ENCODE measurements at regions not wholly inside any gene's neighbourhood (a gene's known extent, or its start where the extent isn't known, plus 50 kb on each side); places are given as distances from the start of the nearest gene placed in this dataset.

GRCh38 chr4:158020734-158021346, 152.0 kb downstream of the GASK1B start:
- TF ChIP-seq RAD21 (IDR thresholded peaks at IDR 0.05; ENCODE audit: low read depth) (0 out of 2 replicates have a peak, but pooled peaks have one; percentile 6), TEAD4 (IDR thresholded peaks at IDR 0.05) (peak; percentile 77), USF1 (IDR thresholded peaks at IDR 0.05) (no peak), EP300 (IDR thresholded peaks at IDR 0.05; ENCODE audit: borderline replicate concordance) (peak; percentile 50; the same call in 1 of the 2 replicates), ZBTB7A (IDR thresholded peaks at IDR 0.05; ENCODE audit: low read depth) (no peak)

GRCh38 chr4:158020176-158020575, 152.6 kb downstream of the GASK1B start:
- TF ChIP-seq TEAD4 (IDR thresholded peaks at IDR 0.05) (peak; percentile 47; the same call in 1 of the 2 replicates), NFIC (IDR thresholded peaks at IDR 0.05) (peak; percentile 72), TCF12 (IDR thresholded peaks at IDR 0.05; ENCODE audit: low read depth) (peak; percentile 57; the same call in 1 of the 2 replicates), MAX (IDR thresholded peaks at IDR 0.05) (no peak)

- TF ChIP-seq EGR1 (IDR thresholded peaks at IDR 0.05) (no peak), REST (IDR thresholded peaks at IDR 0.05; ENCODE audit: low read depth) (no peak), USF1 (IDR thresholded peaks at IDR 0.05) (no peak), CREB1 (IDR thresholded peaks at IDR 0.05; ENCODE audit: low read depth) (no peak), FOXM1 (IDR thresholded peaks at IDR 0.05; ENCODE audit: borderline replicate concordance, low read depth) (no peak), CEBPB (IDR thresholded peaks at IDR 0.05) (no peak), YY1 (IDR thresholded peaks at IDR 0.05; ENCODE audit: low read depth) (no peak), NFIC (IDR thresholded peaks at IDR 0.05) (no peak), MAX (IDR thresholded peaks at IDR 0.05) (no peak), TAF1 (IDR thresholded peaks at IDR 0.05; ENCODE audit: low read depth) (no peak), RAD21 (IDR thresholded peaks at IDR 0.05; ENCODE audit: low read depth) (no peak), TEAD4 (IDR thresholded peaks at IDR 0.05) (no peak), EP300 (IDR thresholded peaks at IDR 0.05; ENCODE audit: borderline replicate concordance) (no peak), ZBTB7A (IDR thresholded peaks at IDR 0.05; ENCODE audit: low read depth) (no peak), TCF12 (IDR thresholded peaks at IDR 0.05; ENCODE audit: low read depth) (no peak)
Observed at GRCh38 chr4:158018831-158019230, 154.0 kb downstream of the GASK1B start.

GRCh38 chr4:158018221-158018830, 154.5 kb downstream of the GASK1B start:
- no peak for TF ChIP-seq CEBPB (IDR thresholded peaks at IDR 0.05)
- TF ChIP-seq FOXM1 (IDR thresholded peaks at IDR 0.05; ENCODE audit: borderline replicate concordance, low read depth), result no peak
- no peak for TF ChIP-seq CREB1 (IDR thresholded peaks at IDR 0.05; ENCODE audit: low read depth)
- TF ChIP-seq USF1 (IDR thresholded peaks at IDR 0.05), result no peak

GRCh38 chr4:158016511-158016910, 156.3 kb downstream of the GASK1B start:
- TF ChIP-seq YY1 (IDR thresholded peaks at IDR 0.05; ENCODE audit: low read depth) (no peak), CREB1 (IDR thresholded peaks at IDR 0.05; ENCODE audit: low read depth) (no peak), USF1 (IDR thresholded peaks at IDR 0.05) (no peak), TAF1 (IDR thresholded peaks at IDR 0.05; ENCODE audit: low read depth) (no peak), NFIC (IDR thresholded peaks at IDR 0.05) (no peak), REST (IDR thresholded peaks at IDR 0.05; ENCODE audit: low read depth) (no peak), ZBTB7A (IDR thresholded peaks at IDR 0.05; ENCODE audit: low read depth) (no peak), FOXM1 (IDR thresholded peaks at IDR 0.05; ENCODE audit: borderline replicate concordance, low read depth) (no peak), EP300 (IDR thresholded peaks at IDR 0.05; ENCODE audit: borderline replicate concordance) (no peak), CEBPB (IDR thresholded peaks at IDR 0.05) (no peak), MAX (IDR thresholded peaks at IDR 0.05) (no peak)

Measured in Ishikawa (cell line).